WTC11 (cell line): ENCODE measurements at regions not wholly inside any gene's neighbourhood (a gene's known extent, or its start where the extent isn't known, plus 50 kb on each side); places are given as distances from the start of the nearest gene placed in this dataset.

ENCODE experiments used
- ATAC-seq: fragments of 200-7000 bp; cut with Tn5 transposase; 2 replicates; pipeline ENCODE4 v1.10.0; 2021; ENCODE audit warnings: mild to moderate bottlenecking, moderate library complexity
- CTCF ChIA-PET: fragments of 300-600 bp; sonication (Branson Sonifier 250); formaldehyde crosslinking; loops from one replicate; lab custom pipeline; 2021; ENCODE audit warnings: antibody characterized with exemption; lab: Charles Lee
- POLR2A ChIA-PET: fragments of 350-600 bp; sonication (Branson Sonifier 250); formaldehyde crosslinking; loops from one replicate; lab custom pipeline; 2021; ENCODE audit warnings: antibody characterized with exemption; lab: Charles Lee
- DNase-seq: peaks from one replicate; pipeline ENCODE4 v3.0.0; 2021; ENCODE audit warnings: low spot score
- H3K27ac Mint-ChIP-seq: 2 replicates; pipeline ENCODE4 v1.8.0; 2021; ENCODE audit warnings: mixed read lengths
- H3K27me3 Mint-ChIP-seq: 2 replicates; pipeline ENCODE4 v1.8.0; 2021; ENCODE audit warnings: low read depth, mild to moderate bottlenecking, moderate library complexity, mixed read lengths
- H3K36me3 Mint-ChIP-seq: 2 replicates; pipeline ENCODE4 v1.8.0; 2021; ENCODE audit warnings: mixed read lengths
- H3K4me1 Mint-ChIP-seq: 2 replicates; pipeline ENCODE4 v1.8.0; 2022; ENCODE audit warnings: mixed read lengths
- H3K4me3 Mint-ChIP-seq: 2 replicates; pipeline ENCODE4 v1.8.0; 2021; ENCODE audit warnings: mild to moderate bottlenecking, moderate library complexity, mixed read lengths
- H3K9me3 Mint-ChIP-seq: 2 replicates; pipeline ENCODE4 v1.8.0; 2021; ENCODE audit warnings: mixed read lengths
- FOXP1 ChIP-seq: sonication (generic); formaldehyde crosslinking; IDR thresholded peaks from 2 replicates; pipeline ENCODE4 v1.8.0; 2022; ENCODE audit warnings: missing genetic modification reagents, mild to moderate bottlenecking, moderate library complexity, borderline replicate concordance
- GRHL2 ChIP-seq: fragments of 250-450 bp; sonication (Bioruptor Pico); IDR thresholded peaks from 2 replicates; pipeline ENCODE4 v1.8.0; 2022; ENCODE audit warnings: mild to moderate bottlenecking, moderate library complexity; ENCODE audit not compliant: insufficient replicate concordance, severe bottlenecking
- KAT7 ChIP-seq: sonication (generic); formaldehyde crosslinking; IDR thresholded peaks from 2 replicates; pipeline ENCODE4 v1.8.1; 2023; ENCODE audit warnings: missing genetic modification reagents, mild to moderate bottlenecking, borderline replicate concordance
- MXD4 ChIP-seq: fragments of 250-450 bp; sonication (Bioruptor Pico); IDR thresholded peaks from 2 replicates; pipeline ENCODE4 v1.8.0; 2021; ENCODE audit warnings: mild to moderate bottlenecking, moderate library complexity, borderline replicate concordance
- RORB ChIP-seq: fragments of 250-450 bp; sonication (Bioruptor Pico); IDR thresholded peaks from 2 replicates; pipeline ENCODE4 v1.9.0; 2021; ENCODE audit warnings: mild to moderate bottlenecking
- ZNF138 ChIP-seq: sonication (generic); formaldehyde crosslinking; conservative IDR thresholded peaks from 2 replicates; pipeline ENCODE4 v1.8.1; 2022; ENCODE audit warnings: mild to moderate bottlenecking, moderate library complexity, missing genetic modification reagents
- ZNF396 ChIP-seq: fragments of 250-450 bp; sonication (Bioruptor Pico); IDR thresholded peaks from 2 replicates; pipeline ENCODE4 v1.8.0; 2021; ENCODE audit warnings: mild to moderate bottlenecking, moderate library complexity, borderline replicate concordance
- ZNF671 ChIP-seq: fragments of 250-450 bp; sonication (Bioruptor Pico); IDR thresholded peaks from 2 replicates; pipeline ENCODE4 v1.8.0; 2021; ENCODE audit warnings: mild to moderate bottlenecking
- TF ChIP-seq, protein P1 (sequence below): fragments of 250-450 bp; sonication (Bioruptor Pico); conservative IDR thresholded peaks from 2 replicates; pipeline ENCODE4 v1.9.0; 2021; ENCODE audit warnings: mild to moderate bottlenecking
- TF ChIP-seq, protein P2 (sequence below): sonication (generic); formaldehyde crosslinking; IDR thresholded peaks from 2 replicates; pipeline ENCODE4 v1.8.1; 2023; ENCODE audit warnings: mild to moderate bottlenecking, missing genetic modification reagents
- TF ChIP-seq, protein P3 (sequence below): fragments of 250-450 bp; sonication (Bioruptor Pico); IDR thresholded peaks from 2 replicates; pipeline ENCODE4 v1.9.0; 2021; ENCODE audit warnings: mild to moderate bottlenecking
- TF ChIP-seq, protein P4 (sequence below): sonication (generic); formaldehyde crosslinking; IDR thresholded peaks from 2 replicates; pipeline ENCODE4 v1.8.0; 2022; ENCODE audit warnings: mild to moderate bottlenecking, missing genetic modification reagents
- TF ChIP-seq, protein P5 (sequence below): fragments of 250-450 bp; sonication (Bioruptor Pico); IDR thresholded peaks from 2 replicates; pipeline ENCODE4 v2.1.2; 2022; ENCODE audit warnings: mild to moderate bottlenecking, moderate library complexity
- TF ChIP-seq, protein P6 (sequence below): sonication (generic); formaldehyde crosslinking; IDR thresholded peaks from 2 replicates; pipeline ENCODE4 v1.8.0; 2023; ENCODE audit warnings: missing genetic modification reagents

DNA sequence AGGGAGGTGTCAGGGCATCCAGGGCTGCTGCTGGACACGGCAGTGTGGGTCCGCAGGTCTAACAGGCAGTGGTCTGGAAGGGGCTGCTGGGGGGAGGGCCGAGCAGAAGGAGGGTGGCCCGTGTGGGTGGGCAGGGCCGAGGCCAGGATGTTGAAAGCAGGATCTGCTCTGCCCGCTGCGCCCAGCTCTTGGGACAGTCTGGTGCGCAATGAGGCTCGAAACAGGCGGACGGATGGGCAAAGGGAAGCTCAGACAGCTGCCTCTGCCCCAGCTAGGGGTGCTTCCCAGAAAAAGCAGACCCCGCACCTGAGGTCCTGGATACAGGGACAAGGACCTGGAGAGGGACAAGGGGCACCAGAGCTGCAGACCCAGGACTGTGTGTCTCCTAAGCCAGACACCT is 121.3 kb downstream of the FAM53A start:
- Mint-ChIP-seq H3K36me3 (no peaks in the 10 kb centered on the region), H3K9me3 (no peaks in the 10 kb centered on the region), H3K4me3 (no peak overlapping the region), H3K27ac (no peak overlapping the region), H3K27me3 (no peaks in the 10 kb centered on the region), H3K4me1 (peaks cover 12% of the 10 kb centered on the region)
- ChIA-PET CTCF (interaction anchor here (1.8 to 2.1 kb wide), 2 partner anchors 10 to 14 kb away, joined by 5 to 6 read pairs; no protein-coding TSS in a partner anchor), POLR2A (no interaction called here)
- ATAC-seq (no peak), DNase-seq (no peak)
- TF ChIP-seq RORB (CRISPR knock-in tag) (no peak), GRHL2 (CRISPR knock-in tag) (no peak), ZNF671 (CRISPR knock-in tag) (no peak), KAT7 (CRISPR knock-in tag) (no peak)
- TF ChIP-seq, protein P1, sequence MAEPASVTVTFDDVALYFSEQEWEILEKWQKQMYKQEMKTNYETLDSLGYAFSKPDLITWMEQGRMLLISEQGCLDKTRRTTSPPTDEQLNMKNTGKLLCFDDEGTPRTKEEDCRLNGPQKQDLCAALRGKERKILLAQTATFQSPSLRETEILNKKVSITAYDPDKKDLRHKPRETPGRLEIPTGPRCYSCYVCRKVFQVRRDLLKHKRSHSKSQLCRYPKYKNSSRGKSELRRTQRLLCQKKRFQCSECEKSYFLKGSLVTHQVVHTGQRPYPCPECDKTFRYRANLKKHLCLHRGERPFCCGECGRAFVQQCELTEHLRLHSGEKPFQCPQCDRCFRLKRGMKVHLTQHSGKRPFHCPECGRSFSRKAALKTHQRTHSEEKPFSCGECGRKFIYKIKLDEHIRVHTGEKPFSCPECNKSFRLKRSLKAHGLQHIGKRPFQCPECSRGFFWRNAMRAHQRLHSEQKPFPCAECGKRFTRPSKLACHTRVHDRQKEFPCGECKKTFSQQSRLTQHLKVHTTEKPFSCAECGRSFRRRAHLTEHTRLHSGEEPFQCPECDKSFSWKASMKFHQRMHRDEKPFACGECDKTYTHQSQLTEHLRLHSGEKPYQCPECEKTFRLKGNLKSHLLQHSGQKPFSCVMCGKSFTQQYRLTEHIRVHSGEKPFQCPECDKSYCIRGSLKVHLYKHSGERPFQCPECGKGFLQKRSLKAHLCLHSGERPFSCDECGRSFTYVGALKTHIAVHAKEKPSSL = no peak
- TF ChIP-seq, protein P2, sequence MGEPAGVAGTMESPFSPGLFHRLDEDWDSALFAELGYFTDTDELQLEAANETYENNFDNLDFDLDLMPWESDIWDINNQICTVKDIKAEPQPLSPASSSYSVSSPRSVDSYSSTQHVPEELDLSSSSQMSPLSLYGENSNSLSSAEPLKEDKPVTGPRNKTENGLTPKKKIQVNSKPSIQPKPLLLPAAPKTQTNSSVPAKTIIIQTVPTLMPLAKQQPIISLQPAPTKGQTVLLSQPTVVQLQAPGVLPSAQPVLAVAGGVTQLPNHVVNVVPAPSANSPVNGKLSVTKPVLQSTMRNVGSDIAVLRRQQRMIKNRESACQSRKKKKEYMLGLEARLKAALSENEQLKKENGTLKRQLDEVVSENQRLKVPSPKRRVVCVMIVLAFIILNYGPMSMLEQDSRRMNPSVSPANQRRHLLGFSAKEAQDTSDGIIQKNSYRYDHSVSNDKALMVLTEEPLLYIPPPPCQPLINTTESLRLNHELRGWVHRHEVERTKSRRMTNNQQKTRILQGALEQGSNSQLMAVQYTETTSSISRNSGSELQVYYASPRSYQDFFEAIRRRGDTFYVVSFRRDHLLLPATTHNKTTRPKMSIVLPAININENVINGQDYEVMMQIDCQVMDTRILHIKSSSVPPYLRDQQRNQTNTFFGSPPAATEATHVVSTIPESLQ (CRISPR knock-in tag) = no peak
- TF ChIP-seq, protein P3, sequence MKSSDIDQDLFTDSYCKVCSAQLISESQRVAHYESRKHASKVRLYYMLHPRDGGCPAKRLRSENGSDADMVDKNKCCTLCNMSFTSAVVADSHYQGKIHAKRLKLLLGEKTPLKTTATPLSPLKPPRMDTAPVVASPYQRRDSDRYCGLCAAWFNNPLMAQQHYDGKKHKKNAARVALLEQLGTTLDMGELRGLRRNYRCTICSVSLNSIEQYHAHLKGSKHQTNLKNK = no peak

DNA sequence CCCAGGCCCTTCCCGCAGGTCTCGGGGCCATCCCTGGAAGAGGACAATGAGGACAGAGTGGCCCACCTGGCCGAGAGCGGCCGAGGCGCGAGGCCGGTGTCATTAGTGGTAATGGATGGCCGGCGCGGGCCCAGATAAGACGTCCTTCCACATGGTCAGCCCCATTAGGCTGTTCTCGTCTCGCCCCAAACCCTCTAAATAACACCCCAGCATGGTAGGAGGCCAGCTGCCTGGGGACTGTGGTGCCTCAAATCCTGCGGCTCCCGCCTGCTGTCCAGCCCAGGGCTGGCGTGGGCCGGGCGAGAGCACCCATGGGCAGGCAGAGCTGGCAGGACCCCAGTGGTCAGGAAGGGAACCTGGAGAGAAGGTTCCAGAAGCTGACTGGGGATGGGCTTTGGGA is 121.7 kb downstream of the FAM53A start:
- no peaks in the 10 kb centered on the region for H3K27me3 Mint-ChIP-seq
- no peak overlapping the region for H3K27ac Mint-ChIP-seq
- H3K36me3 Mint-ChIP-seq = no peaks in the 10 kb centered on the region
- DNase-seq = no peak
- H3K4me3 Mint-ChIP-seq = no peak overlapping the region
- ChIA-PET POLR2A (no interaction called here), CTCF (interaction anchor here (1.8 to 2.1 kb wide), 2 partner anchors 9 to 13 kb away, joined by 5 to 6 read pairs; no protein-coding TSS in a partner anchor)
- TF ChIP-seq ZNF138 (CRISPR knock-in tag) (no peak), FOXP1 (CRISPR knock-in tag) (no peak), ZNF396 (CRISPR knock-in tag) (no peak), MXD4 (CRISPR knock-in tag) (no peak)
- TF ChIP-seq, protein P4, sequence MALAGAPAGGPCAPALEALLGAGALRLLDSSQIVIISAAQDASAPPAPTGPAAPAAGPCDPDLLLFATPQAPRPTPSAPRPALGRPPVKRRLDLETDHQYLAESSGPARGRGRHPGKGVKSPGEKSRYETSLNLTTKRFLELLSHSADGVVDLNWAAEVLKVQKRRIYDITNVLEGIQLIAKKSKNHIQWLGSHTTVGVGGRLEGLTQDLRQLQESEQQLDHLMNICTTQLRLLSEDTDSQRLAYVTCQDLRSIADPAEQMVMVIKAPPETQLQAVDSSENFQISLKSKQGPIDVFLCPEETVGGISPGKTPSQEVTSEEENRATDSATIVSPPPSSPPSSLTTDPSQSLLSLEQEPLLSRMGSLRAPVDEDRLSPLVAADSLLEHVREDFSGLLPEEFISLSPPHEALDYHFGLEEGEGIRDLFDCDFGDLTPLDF (CRISPR knock-in tag) = no peak
- TF ChIP-seq, protein P5, sequence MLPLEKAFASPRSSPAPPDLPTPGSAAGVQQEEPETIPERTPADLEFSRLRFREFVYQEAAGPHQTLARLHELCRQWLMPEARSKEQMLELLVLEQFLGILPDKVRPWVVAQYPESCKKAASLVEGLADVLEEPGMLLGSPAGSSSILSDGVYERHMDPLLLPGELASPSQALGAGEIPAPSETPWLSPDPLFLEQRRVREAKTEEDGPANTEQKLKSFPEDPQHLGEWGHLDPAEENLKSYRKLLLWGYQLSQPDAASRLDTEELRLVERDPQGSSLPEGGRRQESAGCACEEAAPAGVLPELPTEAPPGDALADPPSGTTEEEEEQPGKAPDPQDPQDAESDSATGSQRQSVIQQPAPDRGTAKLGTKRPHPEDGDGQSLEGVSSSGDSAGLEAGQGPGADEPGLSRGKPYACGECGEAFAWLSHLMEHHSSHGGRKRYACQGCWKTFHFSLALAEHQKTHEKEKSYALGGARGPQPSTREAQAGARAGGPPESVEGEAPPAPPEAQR = no peak
- TF ChIP-seq, protein P6, sequence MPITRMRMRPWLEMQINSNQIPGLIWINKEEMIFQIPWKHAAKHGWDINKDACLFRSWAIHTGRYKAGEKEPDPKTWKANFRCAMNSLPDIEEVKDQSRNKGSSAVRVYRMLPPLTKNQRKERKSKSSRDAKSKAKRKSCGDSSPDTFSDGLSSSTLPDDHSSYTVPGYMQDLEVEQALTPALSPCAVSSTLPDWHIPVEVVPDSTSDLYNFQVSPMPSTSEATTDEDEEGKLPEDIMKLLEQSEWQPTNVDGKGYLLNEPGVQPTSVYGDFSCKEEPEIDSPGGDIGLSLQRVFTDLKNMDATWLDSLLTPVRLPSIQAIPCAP (CRISPR knock-in tag) = no peak
- H3K9me3 Mint-ChIP-seq = no peaks in the 10 kb centered on the region
- H3K4me1 Mint-ChIP-seq = peaks cover 12% of the 10 kb centered on the region
- ATAC-seq = no peak
